ENCODE measurements at regions not wholly inside any gene's neighbourhood (a gene's known extent, or its start where the extent isn't known, plus 50 kb on each side); places are given as distances from the start of the nearest gene placed in this dataset.

DNA sequence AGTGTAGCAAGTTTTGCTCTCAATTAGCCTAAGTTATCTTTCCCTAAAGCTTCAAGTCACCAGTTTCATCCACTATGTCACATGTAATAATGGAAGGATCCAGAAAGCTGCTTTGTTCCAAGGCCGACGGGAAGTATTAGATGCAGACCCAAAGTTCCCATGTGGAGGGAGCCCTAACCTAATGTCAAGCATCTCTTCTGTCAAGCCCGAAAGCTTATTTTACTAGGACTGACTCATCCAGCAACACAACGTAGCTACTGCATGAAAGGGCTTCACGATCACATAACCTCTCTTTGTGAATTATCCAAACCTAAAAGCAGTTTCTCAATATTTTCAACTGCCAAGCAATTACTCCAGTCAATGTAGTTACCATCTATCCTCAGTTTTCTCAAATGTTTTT, 133.4 kb downstream of the SLC6A15 start:
- Histone ChIP-seq H3K9ac (ENCODE audit: low read length) (no peak overlapping the region), H3K27ac (ENCODE audit: low read depth, low read length) (no peak overlapping the region), H3K4me3 (ENCODE audit: low read length) (no peak overlapping the region), H3K27me3 (ENCODE audit: control insufficient read depth, insufficient read depth, low read length) (no peaks in the 10 kb centered on the region), H3K36me3 (ENCODE audit: control insufficient read depth, insufficient read depth, low read length) (no peaks in the 10 kb centered on the region), H3K4me1 (ENCODE audit: control insufficient read depth, insufficient read depth, low read length) (no peaks in the 10 kb centered on the region)

GRCh38 chr12:84772281-84772680, 140.3 kb downstream of the SLC6A15 start:
- no peak overlapping the region for H3K9ac ChIP-seq (ENCODE audit: low read length)
- H3K27ac ChIP-seq (ENCODE audit: low read depth, low read length), result no peak overlapping the region
- no peaks in the 10 kb centered on the region for H3K27me3 ChIP-seq (ENCODE audit: control insufficient read depth, insufficient read depth, low read length)
- no peaks in the 10 kb centered on the region for H3K4me1 ChIP-seq (ENCODE audit: control insufficient read depth, insufficient read depth, low read length)
- no peaks in the 10 kb centered on the region for H3K36me3 ChIP-seq (ENCODE audit: control insufficient read depth, insufficient read depth, low read length)
- H3K4me3 ChIP-seq (ENCODE audit: low read length), result no peak overlapping the region

GRCh38 chr12:84767079-84767478, 145.5 kb downstream of the SLC6A15 start:
- Histone ChIP-seq H3K9ac (ENCODE audit: low read length) (no peak overlapping the region), H3K27ac (ENCODE audit: low read depth, low read length) (no peak overlapping the region), H3K4me3 (ENCODE audit: low read length) (no peak overlapping the region), H3K4me1 (ENCODE audit: control insufficient read depth, insufficient read depth, low read length) (no peaks in the 10 kb centered on the region), H3K36me3 (ENCODE audit: control insufficient read depth, insufficient read depth, low read length) (no peaks in the 10 kb centered on the region), H3K27me3 (ENCODE audit: control insufficient read depth, insufficient read depth, low read length) (no peaks in the 10 kb centered on the region)

DNA sequence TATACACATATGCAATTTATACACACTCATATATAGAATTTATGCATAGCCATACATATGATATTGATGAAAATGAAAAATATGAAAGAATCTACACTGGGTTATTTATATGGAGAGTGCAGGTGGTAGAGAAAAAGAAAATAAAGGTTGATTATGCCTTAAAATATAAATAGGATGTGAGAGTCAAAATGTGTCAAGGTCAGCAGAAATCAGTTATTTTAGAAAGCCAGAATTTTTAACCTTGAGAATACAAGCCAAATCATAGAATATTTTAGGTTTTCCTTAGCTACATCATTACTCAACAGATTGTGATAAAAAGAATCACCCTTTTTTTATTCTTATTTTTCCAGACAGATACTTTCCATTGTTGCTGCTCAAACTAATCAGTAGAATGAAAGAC, 146.2 kb downstream of the SLC6A15 start:
- H3K9ac ChIP-seq (ENCODE audit: low read length), result no peak overlapping the region
- no peak overlapping the region for H3K27ac ChIP-seq (ENCODE audit: low read depth, low read length)
- H3K4me1 ChIP-seq (ENCODE audit: control insufficient read depth, insufficient read depth, low read length), result no peaks in the 10 kb centered on the region
- H3K36me3 ChIP-seq (ENCODE audit: control insufficient read depth, insufficient read depth, low read length), result no peaks in the 10 kb centered on the region
- no peaks in the 10 kb centered on the region for H3K27me3 ChIP-seq (ENCODE audit: control insufficient read depth, insufficient read depth, low read length)
- no peak overlapping the region for H3K4me3 ChIP-seq (ENCODE audit: low read length)

DNA sequence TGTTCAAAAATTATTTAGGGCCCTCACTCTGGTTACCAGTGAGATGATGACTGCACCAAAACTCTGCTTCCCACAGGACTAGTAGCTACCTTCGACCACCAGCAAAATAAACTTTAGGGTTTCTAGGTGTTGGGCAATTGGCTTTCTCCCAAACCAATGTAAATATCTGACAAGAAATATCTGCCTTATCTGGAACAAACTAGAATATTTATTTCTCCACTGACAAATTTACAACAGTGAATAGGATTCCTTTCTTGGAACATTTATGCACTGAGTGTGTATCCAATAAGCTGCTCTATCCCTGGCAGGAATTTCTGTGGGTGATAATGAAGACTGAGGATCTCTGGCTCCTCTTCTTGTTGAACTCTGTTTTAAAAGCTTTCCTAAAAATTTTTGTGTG, 148.6 kb downstream of the SLC6A15 start:
- Histone ChIP-seq H3K4me3 (ENCODE audit: low read length) (no peak overlapping the region), H3K4me1 (ENCODE audit: control insufficient read depth, insufficient read depth, low read length) (no peaks in the 10 kb centered on the region), H3K9ac (ENCODE audit: low read length) (no peak overlapping the region), H3K36me3 (ENCODE audit: control insufficient read depth, insufficient read depth, low read length) (no peaks in the 10 kb centered on the region), H3K27ac (ENCODE audit: low read depth, low read length) (no peak overlapping the region), H3K27me3 (ENCODE audit: control insufficient read depth, insufficient read depth, low read length) (no peaks in the 10 kb centered on the region)

DNA sequence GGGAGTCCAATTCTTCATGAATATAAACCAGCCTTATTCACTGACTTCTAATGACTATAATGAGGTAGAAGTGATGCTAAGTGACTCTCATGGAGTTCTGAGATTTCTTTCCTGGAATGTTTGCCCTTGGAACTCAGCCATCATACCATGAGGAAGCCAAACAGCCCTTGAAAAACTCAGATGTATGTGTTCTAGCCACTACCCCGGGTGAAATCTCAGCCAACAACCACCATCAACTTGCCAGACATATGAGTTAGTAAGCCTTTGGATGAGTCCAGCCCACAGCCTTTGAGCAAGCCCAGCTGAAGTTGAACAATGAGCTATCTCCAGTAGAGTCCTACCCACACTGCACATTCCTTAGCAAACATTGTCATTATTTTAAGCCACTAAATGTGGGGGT, 149.5 kb downstream of the SLC6A15 start:
- H3K27ac ChIP-seq (ENCODE audit: low read depth, low read length), result no peak overlapping the region
- H3K36me3 ChIP-seq (ENCODE audit: control insufficient read depth, insufficient read depth, low read length), result no peaks in the 10 kb centered on the region
- H3K9ac ChIP-seq (ENCODE audit: low read length), result no peak overlapping the region
- H3K4me3 ChIP-seq (ENCODE audit: low read length), result no peak overlapping the region
- H3K27me3 ChIP-seq (ENCODE audit: control insufficient read depth, insufficient read depth, low read length), result no peaks in the 10 kb centered on the region
- H3K4me1 ChIP-seq (ENCODE audit: control insufficient read depth, insufficient read depth, low read length), result no peaks in the 10 kb centered on the region

DNA sequence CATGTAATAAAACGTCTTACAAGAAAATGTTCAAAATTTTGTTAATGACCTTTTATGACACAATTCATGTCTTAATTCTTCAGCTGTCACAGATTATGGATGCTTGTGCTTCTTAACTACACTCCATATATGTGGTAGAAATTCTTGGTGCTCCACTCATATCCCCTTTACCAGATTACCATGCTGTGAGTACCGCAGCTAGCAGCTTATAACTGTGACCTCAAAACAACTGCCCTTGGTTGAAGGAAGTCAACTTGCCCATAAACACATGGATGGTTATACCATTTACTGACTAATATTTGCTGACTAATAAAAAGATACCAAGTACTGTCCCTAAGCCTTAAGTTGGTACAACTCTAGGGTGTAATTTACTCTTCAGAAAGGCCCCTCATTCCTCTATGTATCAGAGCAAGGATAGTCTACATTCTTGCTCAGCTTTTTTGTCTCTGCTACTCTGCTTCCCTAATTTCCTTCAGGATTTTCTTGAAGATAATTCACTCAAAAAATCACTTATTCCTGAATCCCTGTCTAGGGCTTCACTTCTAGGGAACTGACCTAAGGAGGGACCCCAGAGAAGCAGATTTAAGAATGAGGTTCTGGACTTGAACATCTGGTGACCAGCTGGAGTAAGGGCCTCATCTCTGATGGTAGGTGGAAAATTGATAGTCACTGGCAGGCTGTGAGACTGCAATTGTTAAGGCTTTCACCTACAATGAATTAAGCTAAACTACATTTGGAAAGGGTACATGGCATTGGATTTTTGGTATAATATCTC, 152.3 kb downstream of the SLC6A15 start:
- H3K4me1 ChIP-seq (ENCODE audit: control insufficient read depth, insufficient read depth, low read length), result no peaks in the 10 kb centered on the region
- H3K27ac ChIP-seq (ENCODE audit: low read depth, low read length), result no peak overlapping the region
- no peak overlapping the region for H3K9ac ChIP-seq (ENCODE audit: low read length)
- no peaks in the 10 kb centered on the region for H3K36me3 ChIP-seq (ENCODE audit: control insufficient read depth, insufficient read depth, low read length)
- no peaks in the 10 kb centered on the region for H3K27me3 ChIP-seq (ENCODE audit: control insufficient read depth, insufficient read depth, low read length)
- H3K4me3 ChIP-seq (ENCODE audit: low read length), result no peak overlapping the region

DNA sequence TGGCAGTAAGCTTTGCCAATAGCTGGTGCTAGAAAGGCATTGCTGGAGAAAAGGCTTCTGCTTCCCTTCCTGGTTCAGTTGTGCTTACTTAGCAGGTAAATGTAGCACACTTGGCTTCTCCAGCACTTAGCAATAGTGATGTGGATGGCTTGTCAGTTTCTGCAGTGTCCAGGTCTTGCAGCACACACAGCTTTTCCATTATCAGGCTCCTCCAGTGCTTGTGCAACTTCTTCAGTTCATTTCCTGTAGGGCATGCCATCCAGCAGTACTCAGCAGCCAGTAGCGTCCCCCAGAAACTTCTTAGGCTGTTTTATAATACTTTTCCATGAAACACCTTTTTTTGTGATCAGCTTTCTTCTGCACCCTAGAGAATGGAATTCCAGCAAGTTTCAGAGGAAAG, 154.6 kb downstream of the SLC6A15 start:
- Histone ChIP-seq H3K9ac (ENCODE audit: low read length) (no peak overlapping the region), H3K4me1 (ENCODE audit: control insufficient read depth, insufficient read depth, low read length) (no peaks in the 10 kb centered on the region), H3K4me3 (ENCODE audit: low read length) (no peak overlapping the region), H3K36me3 (ENCODE audit: control insufficient read depth, insufficient read depth, low read length) (no peaks in the 10 kb centered on the region), H3K27ac (ENCODE audit: low read depth, low read length) (no peak overlapping the region), H3K27me3 (ENCODE audit: control insufficient read depth, insufficient read depth, low read length) (no peaks in the 10 kb centered on the region)

DNA sequence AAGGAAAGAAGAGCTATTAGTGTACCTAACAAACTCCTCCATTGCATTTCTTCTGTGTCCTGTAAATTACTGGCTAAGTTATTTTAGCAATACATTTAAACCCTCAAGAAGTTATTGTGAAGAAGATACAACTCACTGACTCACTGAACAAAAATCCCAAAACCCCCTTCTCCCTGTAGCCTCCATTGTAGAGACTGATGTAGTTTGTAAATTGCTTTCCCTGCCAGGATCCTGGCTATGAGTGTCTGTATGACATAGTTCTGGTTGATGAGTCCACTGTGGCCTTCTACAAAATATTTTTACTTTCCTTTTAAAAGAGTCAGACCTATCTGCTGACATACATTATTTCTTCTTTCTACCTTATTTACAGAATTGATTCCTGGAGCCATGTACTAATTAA, 155.6 kb downstream of the SLC6A15 start:
- no peak overlapping the region for H3K27ac ChIP-seq (ENCODE audit: low read depth, low read length)
- H3K9ac ChIP-seq (ENCODE audit: low read length), result no peak overlapping the region
- H3K27me3 ChIP-seq (ENCODE audit: control insufficient read depth, insufficient read depth, low read length), result no peaks in the 10 kb centered on the region
- no peaks in the 10 kb centered on the region for H3K36me3 ChIP-seq (ENCODE audit: control insufficient read depth, insufficient read depth, low read length)
- no peak overlapping the region for H3K4me3 ChIP-seq (ENCODE audit: low read length)
- no peaks in the 10 kb centered on the region for H3K4me1 ChIP-seq (ENCODE audit: control insufficient read depth, insufficient read depth, low read length)

DNA sequence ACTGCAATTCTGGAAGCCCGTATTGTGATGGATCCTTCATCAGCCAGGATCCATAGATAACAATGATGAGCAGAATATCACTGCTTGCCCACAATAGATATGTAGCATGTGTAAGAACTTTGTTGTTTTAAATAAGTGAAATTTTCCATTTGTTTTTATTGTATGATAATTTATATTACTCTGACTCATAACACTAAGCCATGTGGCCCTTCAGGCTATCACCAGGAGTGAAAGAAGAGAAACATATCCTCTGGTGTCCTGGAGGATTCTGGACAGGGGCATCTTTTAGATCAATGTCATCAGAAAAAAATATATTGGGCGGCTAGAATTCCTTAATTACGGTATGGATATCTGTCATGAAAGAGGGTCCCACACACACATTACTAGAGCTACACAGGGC, 167.5 kb downstream of the SLC6A15 start:
- no peaks in the 10 kb centered on the region for H3K36me3 ChIP-seq (ENCODE audit: control insufficient read depth, insufficient read depth, low read length)
- H3K9ac ChIP-seq (ENCODE audit: low read length), result no peak overlapping the region
- H3K27me3 ChIP-seq (ENCODE audit: control insufficient read depth, insufficient read depth, low read length), result no peaks in the 10 kb centered on the region
- H3K4me1 ChIP-seq (ENCODE audit: control insufficient read depth, insufficient read depth, low read length), result no peaks in the 10 kb centered on the region
- H3K4me3 ChIP-seq (ENCODE audit: low read length), result no peak overlapping the region
- H3K27ac ChIP-seq (ENCODE audit: low read depth, low read length), result no peak overlapping the region

DNA sequence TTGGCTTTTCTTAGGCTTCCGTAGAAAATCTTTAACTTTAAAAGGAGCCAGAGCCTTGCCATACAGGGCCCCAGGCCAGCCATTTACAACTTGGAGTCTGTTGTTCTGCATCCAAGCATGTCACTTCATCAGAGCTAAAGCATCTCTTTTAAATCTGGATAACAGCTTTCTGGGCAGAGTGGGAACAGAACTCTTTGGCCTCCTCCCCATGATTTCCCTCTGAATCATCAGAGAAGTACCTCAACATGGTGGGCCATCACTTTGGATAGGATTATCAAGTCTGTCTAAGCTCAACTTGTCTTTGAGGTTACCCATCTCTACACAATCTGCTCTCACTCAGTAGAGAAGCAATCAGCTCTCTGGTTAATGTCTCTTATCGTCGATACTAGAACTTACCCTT, 170.9 kb downstream of the SLC6A15 start:
- H3K9ac ChIP-seq (ENCODE audit: low read length), result no peak overlapping the region
- H3K4me3 ChIP-seq (ENCODE audit: low read length), result no peak overlapping the region
- no peak overlapping the region for H3K27ac ChIP-seq (ENCODE audit: low read depth, low read length)
- no peaks in the 10 kb centered on the region for H3K4me1 ChIP-seq (ENCODE audit: control insufficient read depth, insufficient read depth, low read length)
- no peaks in the 10 kb centered on the region for H3K36me3 ChIP-seq (ENCODE audit: control insufficient read depth, insufficient read depth, low read length)
- no peaks in the 10 kb centered on the region for H3K27me3 ChIP-seq (ENCODE audit: control insufficient read depth, insufficient read depth, low read length)

DNA sequence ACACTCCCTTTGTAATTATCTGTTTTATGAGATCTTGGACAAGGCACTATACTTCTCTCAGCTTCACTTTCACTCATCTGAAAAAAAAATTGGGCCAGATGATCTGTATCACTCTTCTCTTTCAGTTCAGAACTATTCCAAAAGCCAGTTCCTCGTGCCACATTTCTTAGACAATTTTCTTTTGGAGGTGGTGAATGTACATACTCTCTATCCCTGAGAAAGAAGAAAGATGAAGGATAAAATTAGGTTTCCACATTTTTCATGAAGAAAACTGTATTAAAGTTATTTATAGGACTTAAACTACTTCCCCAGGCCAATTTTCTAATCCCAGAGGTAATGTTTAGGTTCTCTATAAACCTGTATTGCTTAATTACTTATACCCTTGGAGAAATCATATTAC, 171.6 kb downstream of the SLC6A15 start:
- H3K4me3 ChIP-seq (ENCODE audit: low read length), result no peak overlapping the region
- no peaks in the 10 kb centered on the region for H3K4me1 ChIP-seq (ENCODE audit: control insufficient read depth, insufficient read depth, low read length)
- no peak overlapping the region for H3K9ac ChIP-seq (ENCODE audit: low read length)
- no peaks in the 10 kb centered on the region for H3K27me3 ChIP-seq (ENCODE audit: control insufficient read depth, insufficient read depth, low read length)
- no peaks in the 10 kb centered on the region for H3K36me3 ChIP-seq (ENCODE audit: control insufficient read depth, insufficient read depth, low read length)
- H3K27ac ChIP-seq (ENCODE audit: low read depth, low read length), result no peak overlapping the region

GRCh38 chr12:84740602-84741001, 172.0 kb downstream of the SLC6A15 start:
- no peaks in the 10 kb centered on the region for H3K27me3 ChIP-seq (ENCODE audit: control insufficient read depth, insufficient read depth, low read length)
- H3K27ac ChIP-seq (ENCODE audit: low read depth, low read length), result no peak overlapping the region
- no peak overlapping the region for H3K9ac ChIP-seq (ENCODE audit: low read length)
- no peaks in the 10 kb centered on the region for H3K36me3 ChIP-seq (ENCODE audit: control insufficient read depth, insufficient read depth, low read length)
- H3K4me1 ChIP-seq (ENCODE audit: control insufficient read depth, insufficient read depth, low read length), result no peaks in the 10 kb centered on the region
- H3K4me3 ChIP-seq (ENCODE audit: low read length), result no peak overlapping the region

Measured in rectal smooth muscle tissue (tissue), 1 donor.